ENCODE measurements at regions not wholly inside any gene's neighbourhood (a gene's known extent, or its start where the extent isn't known, plus 50 kb on each side); places are given as distances from the start of the nearest gene placed in this dataset.

- H3K4me3 ChIP-seq (ENCODE audit: low read depth, low read length): no peak overlapping the region
- DNase-seq (ENCODE audit: low read depth): no peak
- no peak for TF ChIP-seq CTCF (IDR thresholded peaks at IDR 0.05; ENCODE audit: control insufficient read depth, extremely low read depth, insufficient read depth)
Observed at GRCh38 chr3:102163039-102163817, 271.6 kb upstream of the ZPLD1 start.

DNA sequence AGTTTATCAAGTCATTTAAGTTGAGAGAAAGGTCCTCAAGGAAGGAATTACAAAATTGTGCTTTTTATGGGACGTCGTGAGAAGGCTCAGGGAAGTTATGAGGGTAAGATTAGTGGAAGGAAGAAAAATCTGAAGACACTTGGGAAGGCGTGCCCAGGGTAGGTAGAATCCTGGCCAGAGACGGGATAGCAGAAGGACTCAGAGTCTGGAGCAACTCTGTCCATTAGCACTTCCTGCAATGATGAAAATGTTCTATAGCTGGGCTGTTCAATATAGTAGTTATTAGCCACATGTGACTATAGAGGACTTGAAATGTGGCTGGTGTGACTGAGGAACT lies 271.0 kb upstream of the ZPLD1 start:
- no peak overlapping the region for H3K4me3 ChIP-seq (ENCODE audit: low read depth, low read length)
- TF ChIP-seq CTCF (IDR thresholded peaks at IDR 0.05; ENCODE audit: control insufficient read depth, extremely low read depth, insufficient read depth): no peak
- no peak for DNase-seq (ENCODE audit: low read depth)

DNA sequence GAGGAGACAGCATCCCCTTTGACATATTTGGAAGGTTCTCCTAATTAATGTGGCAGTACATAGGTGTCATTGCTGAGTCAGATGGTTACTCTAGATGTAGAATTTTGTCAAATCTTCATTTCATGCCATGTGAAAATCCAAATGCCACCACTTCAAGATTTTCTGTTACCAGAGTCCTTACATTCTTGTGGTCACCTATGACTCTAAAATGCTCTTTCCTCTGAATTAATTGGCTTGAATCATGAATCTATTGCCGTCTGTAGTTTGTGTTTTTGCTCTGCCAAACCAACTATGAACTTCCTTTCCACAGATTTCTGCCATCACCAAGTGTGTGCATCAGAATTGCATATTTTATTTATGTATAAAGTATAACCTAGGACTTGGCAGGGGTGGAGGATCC lies 269.4 kb upstream of the ZPLD1 start:
- no peak for DNase-seq (ENCODE audit: low read depth)
- H3K4me3 ChIP-seq (ENCODE audit: low read depth, low read length): no peak overlapping the region
- TF ChIP-seq CTCF (IDR thresholded peaks at IDR 0.05; ENCODE audit: control insufficient read depth, extremely low read depth, insufficient read depth): no peak

DNA sequence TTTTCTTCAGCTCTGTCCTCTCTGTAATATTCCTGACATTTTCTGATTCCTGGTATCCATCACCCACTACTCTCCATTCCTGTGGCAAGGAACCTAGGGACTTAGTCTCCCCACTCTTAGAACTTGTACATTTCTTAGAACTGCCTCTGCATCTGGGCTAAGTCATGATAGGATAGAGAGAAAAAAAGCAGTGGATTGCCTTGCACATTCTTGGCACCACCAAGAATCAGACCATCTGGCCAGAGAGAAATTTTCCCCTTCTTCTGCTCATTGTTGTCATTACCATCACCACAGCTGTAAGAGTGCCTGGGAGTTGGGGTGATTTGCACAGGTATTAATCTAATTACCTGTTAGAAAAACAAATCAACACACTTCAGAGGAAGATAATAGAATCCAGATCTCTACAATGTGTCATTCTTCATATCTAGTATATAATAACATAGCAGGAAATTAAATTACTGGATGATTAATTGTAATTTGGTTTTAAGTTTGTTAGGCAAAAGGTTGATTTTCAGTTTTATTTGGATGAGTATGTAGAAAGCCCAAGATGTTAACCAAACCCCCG lies 264.8 kb upstream of the ZPLD1 start:
- no peak overlapping the region for H3K4me3 ChIP-seq (ENCODE audit: low read depth, low read length)
- DNase-seq (ENCODE audit: low read depth): no peak
- no peak for TF ChIP-seq CTCF (IDR thresholded peaks at IDR 0.05; ENCODE audit: control insufficient read depth, extremely low read depth, insufficient read depth)

- no peak overlapping the region for H3K4me3 ChIP-seq (ENCODE audit: low read depth, low read length)
- TF ChIP-seq CTCF (IDR thresholded peaks at IDR 0.05; ENCODE audit: control insufficient read depth, extremely low read depth, insufficient read depth): no peak
- no peak for DNase-seq (ENCODE audit: low read depth)
Observed at GRCh38 chr3:102170545-102170944, 264.3 kb upstream of the ZPLD1 start.

GRCh38 chr3:102174312-102174712 lies 260.5 kb upstream of the ZPLD1 start:
- no peak overlapping the region for H3K4me3 ChIP-seq (ENCODE audit: low read depth, low read length)
- no peak for TF ChIP-seq CTCF (IDR thresholded peaks at IDR 0.05; ENCODE audit: control insufficient read depth, extremely low read depth, insufficient read depth)
- DNase-seq (ENCODE audit: low read depth): no peak
